ENCODE measurements at regions not wholly inside any gene's neighbourhood (a gene's known extent, or its start where the extent isn't known, plus 50 kb on each side); places are given as distances from the start of the nearest gene placed in this dataset.

GRCh38 chr9:20256284-20256948 is 365.9 kb downstream of the MLLT3 start:
- TF ChIP-seq CEBPB (IDR thresholded peaks at IDR 0.05; ENCODE audit: low read depth, low read length) (no peak), RAD21 (IDR thresholded peaks at IDR 0.05 in 1 of 2, conservative IDR thresholded peaks at IDR 0.05 in 1 of 2; ENCODE audit: low read depth in 2 of 2, low read length in 2 of 2) (no peak), POLR2A (IDR thresholded peaks at IDR 0.05; ENCODE audit: control extremely low read depth in 1 of 2, low read depth in 2 of 2, low read length in 2 of 2) (no peak), BCL11A (IDR thresholded peaks at IDR 0.05; ENCODE audit: low read depth in 2 of 2, low read length in 2 of 2) (no peak), HDAC6 (IDR thresholded peaks at IDR 0.05; ENCODE audit: low read depth, low read length) (no peak), MAX (IDR thresholded peaks at IDR 0.05) (no peak), SRF (IDR thresholded peaks at IDR 0.05; ENCODE audit: low read depth, low read length) (no peak), TEAD4 (IDR thresholded peaks at IDR 0.05; ENCODE audit: low read depth, low read length) (no peak), CTCF (IDR thresholded peaks at IDR 0.05; ENCODE audit: control extremely low read depth in 1 of 3, insufficient read depth in 1 of 3, low read depth in 1 of 3, low read length in 3 of 3) (no peak), NRF1 (IDR thresholded peaks at IDR 0.05; ENCODE audit: low read depth, low read length) (no peak)

Measured in H1 (cell line).